DMS 273 treated with DMSO at 0.1 percent for 48 hours (cell line): ENCODE measurements at regions not wholly inside any gene's neighbourhood (a gene's known extent, or its start where the extent isn't known, plus 50 kb on each side); places are given as distances from the start of the nearest gene placed in this dataset.
"Not testable (repeated sequence)": the region's sequence is repeated elsewhere in the genome, so short reads cannot be mapped to it uniquely, and the experiment has no call there.

Source experiments
- DNase-seq: peaks from one replicate; lab custom pipeline; 2025; lab: John Stamatoyannopoulos, UW

GRCh38 chr4:129254526-129254925, 158.6 kb downstream of the C4orf33 start:
- no peak for DNase-seq

- no peak for DNase-seq
Measured at GRCh38 chr4:129261584-129261983, 165.6 kb downstream of the C4orf33 start.

- DNase-seq: no peak
Measured at GRCh38 chr4:129264008-129264657, 168.2 kb downstream of the C4orf33 start.

GRCh38 chr4:129278868-129279267, 182.9 kb downstream of the C4orf33 start:
- no peak for DNase-seq

- DNase-seq: no peak
Measured at GRCh38 chr4:129282293-129282692, 186.3 kb downstream of the C4orf33 start.

GRCh38 chr4:129292194-129292593, 196.2 kb downstream of the C4orf33 start:
- DNase-seq: not testable (repeated sequence)

- no peak for DNase-seq
Measured at GRCh38 chr4:129314781-129315180, 218.8 kb downstream of the C4orf33 start.

GRCh38 chr4:129322920-129323319, 227.0 kb downstream of the C4orf33 start:
- no peak for DNase-seq

GRCh38 chr4:129323658-129324057, 227.7 kb downstream of the C4orf33 start:
- DNase-seq: no peak

- peak; percentile 29 for DNase-seq
Measured at GRCh38 chr4:129326571-129327460, 230.9 kb downstream of the C4orf33 start.

- DNase-seq: no peak
Measured at GRCh38 chr4:129327637-129328036, 231.7 kb downstream of the C4orf33 start.

GRCh38 chr4:129328162-129328561, 232.2 kb downstream of the C4orf33 start:
- DNase-seq: no peak

GRCh38 chr4:129334136-129334535, 238.2 kb downstream of the C4orf33 start:
- no peak for DNase-seq

GRCh38 chr4:129335276-129335675, 239.3 kb downstream of the C4orf33 start:
- no peak for DNase-seq

- DNase-seq: no peak
Measured at GRCh38 chr4:129335818-129336217, 239.9 kb downstream of the C4orf33 start.

- DNase-seq: no peak
Measured at GRCh38 chr4:129336457-129337227, 240.7 kb downstream of the C4orf33 start.

GRCh38 chr4:129337228-129337620, 241.3 kb downstream of the C4orf33 start:
- peak; percentile 11 for DNase-seq

GRCh38 chr4:129342819-129343408, 247.0 kb downstream of the C4orf33 start:
- no peak for DNase-seq

- no peak for DNase-seq
Measured at GRCh38 chr4:129344058-129344457, 248.1 kb downstream of the C4orf33 start.

- DNase-seq: no peak
Measured at GRCh38 chr4:129345609-129346008, 249.7 kb downstream of the C4orf33 start.

- no peak for DNase-seq
Measured at GRCh38 chr4:129346036-129346435, 250.1 kb downstream of the C4orf33 start.

- DNase-seq: no peak
Measured at GRCh38 chr4:129346734-129347133, 250.8 kb downstream of the C4orf33 start.
